KBM-7 (cell line): ENCODE measurements at regions not wholly inside any gene's neighbourhood (a gene's known extent, or its start where the extent isn't known, plus 50 kb on each side); places are given as distances from the start of the nearest gene placed in this dataset.

ENCODE experiments used
- DNase-seq: peaks from one replicate; pipeline ENCODE4 v3.0.0-alpha.2; 2015
- in situ Hi-C: fragments of 300-500 bp; cut with MboI; formaldehyde crosslinking; loops from 2 replicates; pipeline ENCODE4 v1.14.3; 2020; ENCODE audit warnings: low sequenced_read_pairs, low pct_unique_long_range_greater_than_20kb, mixed read lengths

- DNase-seq: no peak
- in situ Hi-C loops: no loop called here
Measured at GRCh38 chr11:112597286-112597790, 336.7 kb upstream of the PLET1 start.

- no peak for DNase-seq
- in situ Hi-C loops: no loop called here
Measured at GRCh38 chr11:112599265-112599664, 338.6 kb upstream of the PLET1 start.

DNA sequence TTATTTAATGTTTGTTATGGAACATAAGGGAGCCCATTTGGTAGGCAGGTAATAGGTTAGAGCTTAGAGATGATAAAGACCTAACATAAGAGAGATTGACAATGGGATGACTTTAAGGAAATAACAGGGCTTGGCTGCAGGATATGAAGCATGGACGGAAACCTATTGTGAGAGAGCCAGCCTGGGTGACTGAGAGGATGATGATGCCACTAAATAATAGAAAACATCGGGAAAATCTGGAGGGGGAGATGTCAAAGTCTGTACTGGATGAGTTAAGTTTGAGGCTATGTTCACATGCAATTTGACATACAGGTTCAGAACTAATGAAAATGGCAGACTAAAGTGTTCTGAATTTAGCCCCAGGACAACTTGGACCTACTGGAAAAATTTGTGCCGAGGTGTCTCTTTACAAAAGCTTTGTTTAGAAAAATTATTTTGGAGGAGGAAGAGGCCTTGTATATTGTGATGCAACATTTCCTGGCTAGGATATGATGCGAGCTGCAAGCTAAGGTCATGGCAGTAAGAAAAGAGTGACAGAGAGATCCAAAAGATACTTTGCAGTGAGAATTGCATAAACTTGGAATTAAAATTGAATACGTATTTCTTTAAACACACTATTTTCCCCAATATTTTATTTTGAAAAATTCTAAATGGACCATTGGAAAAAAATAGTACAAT is 339.3 kb upstream of the PLET1 start:
- in situ Hi-C loops: no loop called here
- no peak for DNase-seq

DNA sequence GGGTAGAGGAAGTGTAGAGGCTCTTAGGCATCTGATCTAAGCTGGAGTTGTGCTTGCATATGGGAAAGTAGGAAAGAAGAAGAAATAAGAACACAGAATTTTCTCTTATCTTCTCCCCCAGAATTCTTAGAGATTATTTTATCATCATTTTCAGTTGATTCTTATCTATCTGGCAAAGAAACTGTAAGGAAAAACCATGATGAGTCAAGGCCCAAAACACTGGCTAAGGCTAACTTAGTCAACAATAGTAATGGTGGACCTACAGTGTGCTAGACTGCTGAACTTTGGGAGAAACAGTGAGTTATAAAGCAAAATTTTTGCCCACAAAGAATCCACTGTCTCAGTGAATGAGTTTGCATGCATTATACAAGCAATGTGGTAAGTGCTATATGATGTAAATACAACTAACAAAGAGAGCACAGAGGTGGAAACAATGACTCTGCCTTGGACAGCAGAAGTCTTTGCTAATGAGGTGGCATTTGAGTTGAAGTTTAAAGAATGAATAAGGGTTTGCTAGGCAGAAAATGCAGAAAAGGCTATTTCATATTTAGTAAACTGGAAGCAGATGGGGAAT is 344.5 kb upstream of the PLET1 start:
- no peak for DNase-seq
- in situ Hi-C loops: no loop called here

- no peak for DNase-seq
- in situ Hi-C loops: no loop called here
Measured at GRCh38 chr11:112606656-112607055, 346.0 kb upstream of the PLET1 start.

DNA sequence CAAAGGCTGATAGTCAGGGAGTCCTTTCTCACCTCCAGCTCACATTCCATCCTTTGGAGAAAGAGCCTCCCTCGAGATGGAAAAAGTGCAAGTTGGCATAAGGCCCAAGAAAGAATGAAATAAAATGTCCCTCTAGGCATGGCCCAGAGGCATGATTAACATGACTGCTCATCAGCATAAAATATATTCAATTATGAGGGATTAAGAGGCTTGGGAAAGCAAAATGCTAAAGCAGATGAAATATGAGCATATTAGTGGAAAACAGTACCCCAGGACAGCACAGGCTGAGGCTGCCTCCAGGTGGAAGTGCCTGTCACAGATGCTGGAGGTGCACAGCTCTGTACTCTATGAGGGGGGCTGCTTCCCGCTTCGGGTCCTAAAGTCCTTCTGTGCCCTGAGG is 347.8 kb upstream of the PLET1 start:
- no peak for DNase-seq
- in situ Hi-C loops: no loop called here

GRCh38 chr11:112610494-112610893 is 349.8 kb upstream of the PLET1 start:
- no peak for DNase-seq
- in situ Hi-C loops: no loop called here

- in situ Hi-C loops: no loop called here
- no peak for DNase-seq
Measured at GRCh38 chr11:112610996-112611750, 350.0 kb upstream of the NCAM1 start.

DNA sequence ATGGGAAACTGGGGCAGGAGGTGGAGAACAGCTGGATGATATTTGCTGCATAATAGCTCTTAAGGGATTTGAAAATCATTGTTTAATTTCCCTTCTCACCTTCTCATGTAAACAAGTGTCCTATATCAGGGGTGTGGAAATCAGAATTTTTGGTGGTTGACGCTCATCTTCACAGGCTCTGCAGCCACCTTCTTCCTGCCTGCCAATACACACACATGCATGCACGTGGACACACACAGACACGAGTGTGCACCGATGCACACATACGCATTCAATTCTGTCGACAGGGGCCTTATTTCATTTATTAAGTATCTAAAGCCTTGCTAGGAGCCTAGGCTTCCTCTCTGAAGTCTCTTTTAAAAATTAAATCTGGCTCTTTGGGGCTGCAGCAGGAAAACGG is 349.4 kb upstream of the NCAM1 start:
- DNase-seq: no peak
- in situ Hi-C loops: no loop called here

DNA sequence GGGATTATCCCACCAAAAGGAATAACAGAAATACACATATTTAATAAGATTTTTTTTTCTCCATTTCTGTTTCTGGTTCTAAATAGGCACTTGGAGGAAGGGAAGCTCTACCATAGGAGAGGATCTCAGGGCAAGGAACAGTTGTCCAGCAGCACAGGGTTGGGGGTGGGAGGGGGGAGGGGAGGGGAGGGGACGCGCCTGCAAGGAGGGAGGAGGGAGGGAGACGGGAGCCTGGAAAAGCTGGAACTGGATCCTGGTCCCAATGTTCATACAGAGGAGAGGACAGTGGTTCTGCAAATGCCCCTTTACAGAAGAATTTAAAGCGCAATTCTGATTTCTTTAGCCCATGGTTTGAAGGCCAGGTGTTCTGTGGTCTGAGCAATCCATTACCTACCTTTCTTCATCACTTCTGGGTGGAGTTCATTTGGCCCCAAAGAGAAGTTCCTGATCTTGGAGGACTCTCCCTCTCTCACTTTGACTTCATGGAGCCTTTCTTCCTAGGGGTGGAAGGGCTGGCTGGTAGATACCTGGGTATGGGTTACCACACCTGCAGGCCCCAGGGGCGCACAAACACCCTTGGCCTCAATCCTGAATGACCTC is 348.9 kb upstream of the NCAM1 start:
- in situ Hi-C loops: no loop called here
- DNase-seq: no peak

DNA sequence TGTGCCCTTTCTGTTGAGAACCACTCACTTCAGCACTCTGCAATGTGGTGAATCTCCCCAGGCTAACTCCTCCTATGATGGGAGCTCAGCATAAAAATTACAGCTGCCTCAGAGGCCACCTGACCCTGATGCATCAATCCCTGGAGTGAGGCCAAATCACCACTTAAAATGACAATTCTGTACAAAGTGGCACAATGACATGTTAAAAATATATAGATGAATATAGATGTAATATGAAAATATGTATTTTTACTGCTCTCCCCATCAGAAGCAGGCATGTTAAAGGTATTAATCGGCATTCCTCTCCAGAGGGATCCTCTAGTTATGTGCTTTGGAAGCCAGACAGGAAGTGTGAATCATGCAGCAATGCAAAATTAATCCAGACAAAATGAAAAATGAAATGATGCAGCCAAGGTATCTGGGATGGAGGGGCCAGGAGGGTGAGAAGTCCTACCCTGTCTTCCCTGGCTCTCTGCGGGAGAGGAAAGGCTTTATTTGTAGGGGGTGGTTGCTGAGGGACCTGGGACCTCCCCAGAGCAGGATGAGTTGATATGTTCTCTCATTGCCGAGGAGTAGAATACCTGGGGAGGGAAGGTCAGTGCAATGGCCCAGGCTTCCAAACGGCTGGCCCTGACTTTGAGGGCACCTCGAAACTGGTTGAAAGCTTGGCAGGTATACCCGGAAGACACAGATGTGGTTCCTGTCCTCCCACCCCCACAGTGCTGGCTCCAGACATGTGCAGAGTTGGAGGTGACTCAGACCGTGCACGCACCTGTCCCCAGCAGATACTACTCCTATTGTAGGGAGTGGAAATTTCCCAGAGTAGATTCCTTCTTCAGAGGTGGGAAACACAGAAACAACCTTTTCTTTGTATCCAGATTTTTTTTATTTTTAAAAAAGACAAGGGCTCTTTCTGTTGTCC is 347.9 kb upstream of the NCAM1 start:
- DNase-seq: no peak
- in situ Hi-C loops: no loop called here

DNA sequence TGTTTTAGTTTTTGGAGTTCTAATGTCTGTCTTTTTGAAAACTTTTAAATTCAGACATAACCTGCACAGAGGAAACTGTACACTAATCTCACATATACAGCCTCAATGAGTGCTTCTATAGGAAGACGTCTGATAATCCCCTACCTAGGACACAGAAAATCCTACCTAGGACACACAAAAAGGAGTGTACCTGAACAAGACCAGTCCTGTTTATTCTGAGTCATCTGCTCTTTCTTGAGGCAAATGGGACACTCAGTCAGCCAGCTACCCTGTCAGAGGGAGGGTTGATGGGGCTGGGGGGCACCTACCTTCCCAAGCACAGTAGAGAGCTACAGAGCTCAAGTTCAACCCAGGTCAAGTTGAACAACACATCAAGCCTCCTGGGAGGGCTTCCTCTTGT is 346.6 kb upstream of the NCAM1 start:
- in situ Hi-C loops: no loop called here
- DNase-seq: no peak

- no peak for DNase-seq
- in situ Hi-C loops: no loop called here
Measured at GRCh38 chr11:112615238-112615637, 346.0 kb upstream of the NCAM1 start.

DNA sequence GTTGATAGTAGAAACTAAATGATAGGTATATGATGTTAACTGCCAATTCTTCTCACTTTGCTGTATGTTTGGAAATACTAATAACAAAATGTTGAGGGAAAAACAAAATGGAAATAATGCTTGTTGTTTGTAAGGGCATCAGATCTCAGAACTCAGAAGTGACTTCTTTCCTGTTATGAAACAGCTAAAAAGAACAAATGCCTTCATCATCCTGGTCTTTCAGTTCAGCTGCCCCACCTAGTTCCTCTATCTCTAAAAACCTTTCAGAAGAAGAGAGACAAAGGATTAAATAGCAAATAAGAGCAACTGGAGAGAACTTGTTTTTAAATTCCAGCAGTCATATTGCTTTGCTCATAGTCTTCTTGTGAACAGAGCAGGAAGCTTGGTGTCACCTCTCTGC is 345.3 kb upstream of the NCAM1 start:
- no peak for DNase-seq
- in situ Hi-C loops: no loop called here

DNA sequence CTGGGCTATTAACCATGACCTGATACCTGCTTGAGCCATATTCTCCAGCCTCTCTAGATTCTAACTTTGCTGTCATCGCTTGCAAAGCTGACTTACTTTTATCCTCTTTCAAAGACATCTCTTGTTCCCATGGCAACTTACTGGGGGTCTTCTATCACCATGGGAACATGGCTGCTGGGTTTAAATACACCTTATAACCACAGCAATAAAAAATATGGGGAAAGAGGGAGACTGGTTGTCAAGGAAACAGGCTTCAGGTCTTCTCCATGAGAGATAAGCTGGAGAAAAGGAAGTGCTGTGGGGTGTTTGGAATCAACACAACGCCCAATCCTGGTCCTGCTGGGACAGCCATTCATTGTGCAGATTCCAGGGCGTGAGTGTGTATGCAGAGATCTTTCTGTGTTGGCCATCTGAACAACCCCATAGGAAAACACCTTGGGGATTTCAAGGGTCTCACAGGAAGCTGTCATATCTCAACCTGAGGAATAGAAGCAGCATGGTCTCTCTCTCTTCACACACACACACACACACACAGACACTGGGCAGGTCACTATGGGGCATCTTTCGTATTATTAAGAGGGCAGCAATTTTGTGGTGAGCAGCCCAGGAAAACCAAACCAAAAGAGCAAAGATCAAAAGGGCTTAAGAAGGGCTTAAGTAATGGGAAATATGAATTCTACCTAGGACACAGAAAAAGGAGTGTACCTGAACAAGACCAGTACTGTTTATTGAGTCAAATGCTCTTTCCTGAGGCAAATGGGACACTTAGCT is 344.7 kb upstream of the NCAM1 start:
- DNase-seq: no peak
- in situ Hi-C loops: no loop called here

DNA sequence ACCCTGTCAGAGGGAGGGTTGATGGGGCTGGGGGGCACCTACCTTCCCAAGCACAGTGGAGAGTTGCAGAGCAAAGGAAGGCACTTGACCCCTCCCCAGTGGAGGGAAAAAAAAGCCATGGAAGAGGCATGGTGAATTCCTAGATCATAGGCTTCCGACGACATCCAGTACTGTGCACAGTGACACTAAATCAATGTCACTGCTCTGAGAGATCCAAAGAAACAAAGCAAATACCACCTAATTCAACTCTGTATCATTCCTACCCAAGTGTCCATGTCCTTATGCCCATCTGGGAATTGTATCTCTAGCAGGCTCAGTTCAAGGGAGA is 344.2 kb upstream of the NCAM1 start:
- DNase-seq: no peak
- in situ Hi-C loops: no loop called here

GRCh38 chr11:112617977-112618826 is 343.0 kb upstream of the NCAM1 start:
- in situ Hi-C loops: no loop called here
- DNase-seq: no peak

GRCh38 chr11:112619106-112619505 is 342.1 kb upstream of the NCAM1 start:
- in situ Hi-C loops: no loop called here
- DNase-seq: no peak
